ENCODE measurements at regions not wholly inside any gene's neighbourhood (a gene's known extent, or its start where the extent isn't known, plus 50 kb on each side); places are given as distances from the start of the nearest gene placed in this dataset.

DNA sequence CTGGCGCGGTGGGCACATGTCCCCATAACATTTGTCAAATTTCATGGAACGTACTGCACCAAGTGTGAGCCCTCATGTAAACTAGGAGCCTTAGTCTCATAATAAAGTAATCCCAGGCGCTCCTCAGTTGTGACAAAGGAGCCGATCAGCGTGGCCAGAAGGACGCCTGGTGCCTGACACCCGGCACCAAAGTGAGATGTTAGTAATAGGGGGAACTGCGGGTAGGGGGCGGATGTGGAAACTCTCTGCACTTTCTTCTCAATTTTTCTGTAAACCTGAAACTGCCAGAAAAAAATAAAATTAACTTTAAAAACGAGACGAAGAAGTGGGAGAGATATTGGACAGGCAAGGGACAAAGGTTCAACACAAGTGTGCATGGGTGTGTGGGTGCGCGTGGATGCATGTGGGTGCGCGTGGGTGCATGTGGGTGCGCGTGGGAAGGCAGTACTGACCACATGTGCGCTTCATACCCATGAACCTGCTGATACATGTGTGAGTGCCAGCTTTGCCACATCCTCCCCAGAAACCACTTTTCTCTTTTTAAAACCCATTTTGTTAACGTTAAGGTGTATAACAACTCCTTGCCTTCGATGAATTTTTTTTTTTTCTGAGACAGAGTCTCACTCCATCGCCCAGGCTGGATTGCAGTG lies 55.4 kb upstream of the LINC01488 start:
- Histone ChIP-seq H3K27me3 (ENCODE audit: control insufficient read depth in 2 of 2, insufficient read depth in 2 of 2, low read length in 2 of 2) (no peaks in the 10 kb centered on the region), H2AFZ (ENCODE audit: low read depth, low read length) (no peak overlapping the region), H3K9me1 (replicated peaks; ENCODE audit: control insufficient read depth, extremely low read depth, insufficient read depth, low read length) (no peaks in the 10 kb centered on the region), H3K4me3 (replicated peaks in 1 of 3; ENCODE audit: insufficient read depth in 1 of 3, low read depth in 1 of 3, low read length in 3 of 3) (no peak overlapping the region), H3K9me3 (replicated peaks; ENCODE audit: control insufficient read depth, insufficient read depth, low read length) (no peaks in the 10 kb centered on the region), H3K4me2 (ENCODE audit: insufficient read depth, low read length) (no peak overlapping the region), H3K9ac (replicated peaks; ENCODE audit: extremely low read depth, insufficient read depth, low read length) (no peak overlapping the region), H3K4me1 (ENCODE audit: control insufficient read depth, extremely low read depth, insufficient read depth, low read length) (no peaks in the 10 kb centered on the region), H3K27ac (ENCODE audit: insufficient read depth, low read depth, low read length) (no peak overlapping the region), H3K79me2 (ENCODE audit: control insufficient read depth, insufficient read depth, low read length) (no peaks in the 10 kb centered on the region), H3K36me3 (ENCODE audit: control insufficient read depth in 2 of 2, extremely low read depth in 1 of 2, insufficient read depth in 2 of 2, low read length in 2 of 2) (no peaks in the 10 kb centered on the region), H4K20me1 (replicated peaks; ENCODE audit: control insufficient read depth, extremely low read depth, insufficient read depth, low read length) (no peaks in the 10 kb centered on the region)
- DNase-seq (ENCODE audit: low read depth, low spot score) (no peak), FAIRE-seq (no peak)
- dilution Hi-C loops (cut with MboI; ENCODE audit: extremely low pct_ligation_motif_present, low sequenced_read_pairs), result no loop called here
- CTCF ChIA-PET, result interaction anchor here (0.8 kb wide), 1 partner anchor 294 kb away, joined by 3 read pairs; no protein-coding TSS in a partner anchor
- POLR2A ChIA-PET, result interaction anchor here (0.6 kb wide), 1 partner anchor 167 kb away, joined by 3 read pairs; no protein-coding TSS in a partner anchor
- intact Hi-C loops (cut with micrococcal nuclease), result no loop called here
- BruUV-seq (replicated peaks), result no TSS peak
- TF ChIP-seq POLR2A (IDR thresholded peaks at IDR 0.05; ENCODE audit: low read depth, low read length), result no peak
- TF ChIP-seq JUN (IDR thresholded peaks at IDR 0.05; ENCODE audit: borderline replicate concordance, insufficient read depth, insufficient read length, low read depth), result no peak
- no peak for TF ChIP-seq POLR2AphosphoS5 (IDR thresholded peaks at IDR 0.05; ENCODE audit: insufficient read depth, low read depth, low read length)
- TF ChIP-seq, protein P1, sequence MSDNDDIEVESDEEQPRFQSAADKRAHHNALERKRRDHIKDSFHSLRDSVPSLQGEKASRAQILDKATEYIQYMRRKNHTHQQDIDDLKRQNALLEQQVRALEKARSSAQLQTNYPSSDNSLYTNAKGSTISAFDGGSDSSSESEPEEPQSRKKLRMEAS (IDR thresholded peaks at IDR 0.05; ENCODE audit: insufficient read depth, insufficient read length), result no peak
- no peak for TF ChIP-seq MYC (IDR thresholded peaks at IDR 0.05; ENCODE audit: low read depth, low read length)
- TF ChIP-seq, protein P2, sequence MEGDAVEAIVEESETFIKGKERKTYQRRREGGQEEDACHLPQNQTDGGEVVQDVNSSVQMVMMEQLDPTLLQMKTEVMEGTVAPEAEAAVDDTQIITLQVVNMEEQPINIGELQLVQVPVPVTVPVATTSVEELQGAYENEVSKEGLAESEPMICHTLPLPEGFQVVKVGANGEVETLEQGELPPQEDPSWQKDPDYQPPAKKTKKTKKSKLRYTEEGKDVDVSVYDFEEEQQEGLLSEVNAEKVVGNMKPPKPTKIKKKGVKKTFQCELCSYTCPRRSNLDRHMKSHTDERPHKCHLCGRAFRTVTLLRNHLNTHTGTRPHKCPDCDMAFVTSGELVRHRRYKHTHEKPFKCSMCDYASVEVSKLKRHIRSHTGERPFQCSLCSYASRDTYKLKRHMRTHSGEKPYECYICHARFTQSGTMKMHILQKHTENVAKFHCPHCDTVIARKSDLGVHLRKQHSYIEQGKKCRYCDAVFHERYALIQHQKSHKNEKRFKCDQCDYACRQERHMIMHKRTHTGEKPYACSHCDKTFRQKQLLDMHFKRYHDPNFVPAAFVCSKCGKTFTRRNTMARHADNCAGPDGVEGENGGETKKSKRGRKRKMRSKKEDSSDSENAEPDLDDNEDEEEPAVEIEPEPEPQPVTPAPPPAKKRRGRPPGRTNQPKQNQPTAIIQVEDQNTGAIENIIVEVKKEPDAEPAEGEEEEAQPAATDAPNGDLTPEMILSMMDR (IDR thresholded peaks at IDR 0.05; ENCODE audit: extremely low read depth in 1 of 2, insufficient read depth in 1 of 2, low read depth in 1 of 2, low read length in 2 of 2), result no peak
- TF ChIP-seq EZH2 (IDR thresholded peaks at IDR 0.05; ENCODE audit: borderline replicate concordance, low read depth, low read length, severe bottlenecking), result no peak
- TF ChIP-seq FOS (IDR thresholded peaks at IDR 0.05; ENCODE audit: borderline replicate concordance, insufficient read depth, low read length), result no peak
- no peak for TF ChIP-seq GATA2 (IDR thresholded peaks at IDR 0.05; ENCODE audit: insufficient read depth, insufficient read length, low read depth, low read length)
